OCI-LY1 (cell line): ENCODE measurements at regions not wholly inside any gene's neighbourhood (a gene's known extent, or its start where the extent isn't known, plus 50 kb on each side); places are given as distances from the start of the nearest gene placed in this dataset.

Experiments used
- EZH2 ChIP-seq: fragments of 200-600 bp; sonication (generic), shearing (Covaris generic); IDR thresholded peaks from 2 replicates; pipeline ENCODE4 v1.8.0; 2017; ENCODE audit warnings: borderline replicate concordance, mixed run types, mild to moderate bottlenecking, antibody characterized with exemption, low read length, moderate library complexity, mixed read lengths
- TF ChIP-seq, protein P1 (sequence below): fragments of 200-600 bp; sonication (generic), shearing (Covaris generic); IDR thresholded peaks from 2 replicates; pipeline ENCODE4 v1.5.1; 2017; ENCODE audit warnings: mild to moderate bottlenecking, antibody characterized with exemption, low read length, moderate library complexity, mixed read lengths

DNA sequence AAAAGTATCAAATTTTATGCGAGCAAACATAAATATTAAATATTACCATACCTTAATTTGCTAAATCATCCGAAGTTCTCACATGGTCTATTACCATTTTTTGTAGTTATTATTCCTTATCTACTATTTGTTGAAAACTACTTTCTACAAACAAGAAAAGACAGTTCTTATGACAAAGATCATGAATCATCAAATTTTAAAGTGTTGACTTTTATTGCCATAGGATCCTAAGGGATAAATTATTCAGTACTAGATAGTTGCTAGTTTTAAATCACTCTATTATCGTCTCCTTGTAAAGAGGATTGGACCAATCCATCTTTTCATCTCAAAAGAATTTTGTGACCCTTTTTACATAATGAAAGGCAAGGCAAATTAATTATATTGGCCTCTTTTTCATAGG is 523.6 kb upstream of the TMEFF2 start:
- TF ChIP-seq, protein P1, sequence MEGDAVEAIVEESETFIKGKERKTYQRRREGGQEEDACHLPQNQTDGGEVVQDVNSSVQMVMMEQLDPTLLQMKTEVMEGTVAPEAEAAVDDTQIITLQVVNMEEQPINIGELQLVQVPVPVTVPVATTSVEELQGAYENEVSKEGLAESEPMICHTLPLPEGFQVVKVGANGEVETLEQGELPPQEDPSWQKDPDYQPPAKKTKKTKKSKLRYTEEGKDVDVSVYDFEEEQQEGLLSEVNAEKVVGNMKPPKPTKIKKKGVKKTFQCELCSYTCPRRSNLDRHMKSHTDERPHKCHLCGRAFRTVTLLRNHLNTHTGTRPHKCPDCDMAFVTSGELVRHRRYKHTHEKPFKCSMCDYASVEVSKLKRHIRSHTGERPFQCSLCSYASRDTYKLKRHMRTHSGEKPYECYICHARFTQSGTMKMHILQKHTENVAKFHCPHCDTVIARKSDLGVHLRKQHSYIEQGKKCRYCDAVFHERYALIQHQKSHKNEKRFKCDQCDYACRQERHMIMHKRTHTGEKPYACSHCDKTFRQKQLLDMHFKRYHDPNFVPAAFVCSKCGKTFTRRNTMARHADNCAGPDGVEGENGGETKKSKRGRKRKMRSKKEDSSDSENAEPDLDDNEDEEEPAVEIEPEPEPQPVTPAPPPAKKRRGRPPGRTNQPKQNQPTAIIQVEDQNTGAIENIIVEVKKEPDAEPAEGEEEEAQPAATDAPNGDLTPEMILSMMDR = no peak
- TF ChIP-seq EZH2 = no peak
